Stimulated activated CD4-positive, alpha-beta T cell treated with anti-CD3 and anti-CD28 coated beads, TNF-alpha, amount 100 ng/mL, for 1 hour (primary cell): ENCODE measurements at regions not wholly inside any gene's neighbourhood (a gene's known extent, or its start where the extent isn't known, plus 50 kb on each side); places are given as distances from the start of the nearest gene placed in this dataset.

Source experiments
- DNase-seq, 3 donors: peaks; one replicate each; pipeline ENCODE4 v3.0.0-alpha.2; 2020; ENCODE audit warnings: low read depth in 3 of 3, low spot score in 1 of 3

- no peak for DNase-seq
Observed at GRCh38 chr4:11805842-11806241, 377.1 kb upstream of the HS3ST1 start.

DNA sequence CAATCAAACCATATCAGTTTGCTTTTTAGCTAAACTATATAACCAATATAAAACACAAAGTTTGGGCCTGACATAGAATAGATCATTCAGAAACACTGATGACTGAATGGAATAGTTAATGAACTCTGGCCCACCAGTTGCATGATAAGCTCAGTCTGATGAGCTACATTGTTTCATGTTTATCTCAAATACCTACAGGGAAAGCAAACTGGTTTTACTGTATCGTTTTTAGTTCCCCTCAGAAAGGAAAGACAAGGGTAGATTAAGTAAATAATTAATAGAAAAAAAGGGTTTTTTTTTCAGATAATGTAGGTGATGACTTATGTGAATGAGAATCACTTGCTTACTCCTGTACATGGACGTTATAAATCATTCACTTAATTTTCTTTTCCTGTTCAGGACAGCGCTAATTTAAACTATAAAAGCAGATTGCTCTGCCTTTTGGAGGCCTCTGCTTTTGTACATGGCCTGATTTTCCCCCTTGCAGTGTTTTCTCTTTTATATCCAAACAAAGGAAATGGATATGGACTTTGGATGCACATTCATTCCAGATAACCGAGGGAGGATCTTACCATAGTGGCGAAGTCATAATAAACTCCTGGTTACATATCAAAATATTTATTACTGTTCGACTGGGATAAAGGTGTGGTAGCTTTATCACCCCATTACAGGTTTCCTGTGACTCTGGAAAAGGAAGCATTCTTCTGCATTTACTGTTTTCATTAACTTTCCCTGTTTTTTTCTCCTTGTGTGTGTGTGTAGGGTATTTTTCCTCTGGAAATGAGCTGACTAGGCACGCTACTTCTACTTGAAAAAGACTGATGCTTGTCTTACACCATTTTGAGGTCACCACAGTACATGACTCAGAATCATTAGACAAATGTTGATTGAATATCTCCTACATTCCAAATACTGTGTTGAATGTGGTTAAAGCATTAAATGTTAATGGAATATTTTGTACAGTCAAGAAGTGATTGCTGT, 373.1 kb upstream of the HS3ST1 start:
- DNase-seq, result no peak

DNA sequence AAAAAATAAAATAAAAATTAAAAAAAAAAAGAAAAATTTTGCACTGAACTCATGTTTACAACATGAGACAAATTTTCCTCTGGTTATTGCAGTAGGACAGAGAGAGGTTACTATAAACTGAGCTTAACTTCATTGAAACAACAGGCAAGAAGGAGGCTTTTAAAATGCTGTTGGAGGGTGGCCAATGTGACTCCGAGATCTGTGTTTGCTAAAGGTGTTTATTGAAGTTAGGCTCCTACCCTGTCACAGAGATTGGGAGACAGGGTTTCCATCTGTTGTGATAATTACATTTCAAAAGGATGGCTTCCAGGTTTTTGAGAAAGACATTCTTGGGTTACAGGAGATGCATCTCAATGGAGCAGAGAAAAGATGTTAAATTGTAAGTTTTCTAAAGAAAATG, 370.5 kb upstream of the HS3ST1 start:
- no peak for DNase-seq

GRCh38 chr4:11791797-11792196, 363.1 kb upstream of the HS3ST1 start:
- no peak for DNase-seq

DNA sequence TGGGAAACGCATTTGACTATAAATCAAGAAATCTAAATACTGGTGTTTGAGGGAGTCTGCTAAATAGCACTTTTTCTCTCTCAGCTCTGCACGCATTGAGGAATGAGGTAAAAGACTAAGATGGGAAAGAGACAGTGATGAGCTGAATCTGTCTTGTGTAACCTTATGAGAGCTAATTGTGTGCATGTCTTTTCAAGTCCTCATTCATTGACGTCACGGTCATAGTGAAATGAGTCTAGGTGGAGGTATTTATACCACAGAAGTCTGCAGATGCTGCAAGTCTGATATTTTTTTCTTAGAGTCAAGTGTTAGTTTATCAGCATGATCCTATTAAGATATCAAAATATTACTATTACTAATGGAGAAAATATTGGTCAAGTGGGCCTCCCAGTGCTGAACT, 361.5 kb upstream of the HS3ST1 start:
- DNase-seq, result no peak

DNA sequence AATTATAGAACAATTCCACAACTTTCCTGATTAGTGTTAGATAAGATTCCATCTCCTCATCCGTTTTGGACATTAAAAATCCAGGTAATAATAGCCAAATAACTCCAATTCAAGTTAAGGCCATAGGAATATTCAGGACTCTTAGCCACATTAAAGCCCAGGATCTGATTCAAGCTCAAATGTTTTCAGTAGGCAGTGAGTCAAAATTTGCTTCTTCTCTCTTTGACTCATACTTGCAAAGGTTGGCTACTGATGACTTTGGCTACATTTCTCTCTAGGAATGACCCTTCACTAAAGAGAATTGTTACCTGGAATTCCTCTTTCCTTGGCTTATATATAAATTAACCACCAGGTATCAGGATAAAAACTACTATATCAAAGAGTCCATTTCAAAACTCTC, 354.9 kb upstream of the HS3ST1 start:
- DNase-seq, result no peak

GRCh38 chr4:11782859-11783258, 354.2 kb upstream of the HS3ST1 start:
- no peak for DNase-seq

GRCh38 chr4:11777447-11777846, 348.8 kb upstream of the HS3ST1 start:
- no peak for DNase-seq

DNA sequence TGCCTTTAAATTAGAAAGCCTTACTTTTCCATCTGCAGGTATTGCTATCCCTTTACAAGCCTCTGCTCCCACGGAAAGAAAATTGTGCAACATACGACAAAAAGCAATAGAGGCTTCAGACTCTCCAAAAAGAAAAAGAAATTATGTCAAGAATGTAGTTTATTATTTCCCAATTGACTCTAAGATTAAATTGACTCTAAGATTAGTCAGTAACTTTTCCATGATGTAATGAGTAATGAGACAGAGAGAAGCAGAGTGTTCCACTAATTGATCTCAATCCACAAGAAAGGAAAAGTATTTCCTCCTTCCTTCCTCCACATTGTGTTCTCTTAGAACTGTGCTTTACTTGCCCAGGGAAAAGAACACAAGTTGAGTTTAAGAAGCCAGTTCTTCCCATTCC, 345.7 kb upstream of the HS3ST1 start:
- DNase-seq, result no peak

DNA sequence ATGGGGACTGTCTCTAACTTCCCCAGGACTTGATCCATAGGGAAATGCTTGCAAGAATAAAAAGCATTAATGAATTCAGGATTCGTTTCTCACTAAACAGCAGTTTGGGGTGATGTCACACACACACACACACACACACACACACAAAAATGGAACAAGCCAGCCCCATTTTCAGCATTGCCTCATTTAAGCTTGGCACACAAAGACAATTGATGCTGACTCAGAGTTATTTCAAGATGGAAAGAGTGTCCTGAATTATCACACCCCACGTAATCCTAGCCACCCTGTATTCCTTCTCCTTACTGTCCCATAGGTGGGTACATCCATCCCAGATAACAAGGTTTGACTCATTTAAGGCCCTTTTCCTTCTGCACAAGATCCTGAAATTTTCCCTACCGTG, 345.1 kb upstream of the HS3ST1 start:
- DNase-seq, result no peak

DNA sequence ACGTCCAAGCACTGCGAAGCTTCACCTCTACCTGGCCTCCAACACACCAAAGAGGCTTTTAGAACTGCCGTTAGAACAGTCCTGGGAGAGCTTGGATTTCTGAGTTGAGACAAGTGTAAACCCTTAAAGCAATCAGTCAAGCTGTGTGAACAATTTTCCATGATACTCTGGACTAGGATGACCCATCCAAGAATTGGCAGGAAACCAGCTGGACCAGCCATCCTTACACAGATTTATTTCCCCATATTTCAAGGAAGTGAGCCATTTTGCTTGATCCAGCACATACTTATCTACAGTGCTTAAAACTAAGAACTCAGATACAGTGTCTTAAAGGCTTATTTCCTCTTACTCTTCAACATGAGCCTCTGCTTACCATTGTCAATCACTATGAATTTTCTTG, 340.7 kb upstream of the HS3ST1 start:
- DNase-seq, result no peak

- no peak for DNase-seq
Observed at GRCh38 chr4:11768251-11768972, 339.7 kb upstream of the HS3ST1 start.

DNA sequence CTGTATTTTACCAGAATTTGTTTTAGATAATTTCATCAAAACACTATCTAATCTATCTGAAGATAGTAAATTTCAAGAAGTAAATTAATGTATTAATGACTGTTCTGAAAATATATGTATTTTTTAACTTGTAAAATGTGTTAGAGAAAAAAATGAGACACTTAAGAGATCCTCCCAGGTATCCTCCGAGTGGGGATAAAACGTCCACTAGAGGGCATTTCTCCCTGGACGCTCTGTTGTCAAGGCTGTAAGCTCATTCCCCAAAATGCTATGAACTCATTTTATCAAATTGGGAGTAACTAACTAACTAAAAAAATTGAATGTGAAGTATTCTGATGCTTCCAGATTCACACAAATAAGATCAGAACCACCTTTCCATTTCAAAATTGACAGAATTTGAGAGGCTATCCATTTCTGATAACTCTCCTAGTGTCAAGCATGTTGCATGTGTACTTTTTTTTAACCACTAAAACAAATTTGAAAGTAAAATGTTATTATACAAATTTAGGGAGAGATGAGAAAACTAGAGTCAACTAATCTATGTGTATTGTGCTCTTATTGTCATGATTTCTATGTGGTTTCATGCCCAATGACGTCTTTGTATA, 337.3 kb upstream of the HS3ST1 start:
- DNase-seq, result no peak

- no peak for DNase-seq
Observed at GRCh38 chr4:11748164-11748872, 319.6 kb upstream of the HS3ST1 start.

DNA sequence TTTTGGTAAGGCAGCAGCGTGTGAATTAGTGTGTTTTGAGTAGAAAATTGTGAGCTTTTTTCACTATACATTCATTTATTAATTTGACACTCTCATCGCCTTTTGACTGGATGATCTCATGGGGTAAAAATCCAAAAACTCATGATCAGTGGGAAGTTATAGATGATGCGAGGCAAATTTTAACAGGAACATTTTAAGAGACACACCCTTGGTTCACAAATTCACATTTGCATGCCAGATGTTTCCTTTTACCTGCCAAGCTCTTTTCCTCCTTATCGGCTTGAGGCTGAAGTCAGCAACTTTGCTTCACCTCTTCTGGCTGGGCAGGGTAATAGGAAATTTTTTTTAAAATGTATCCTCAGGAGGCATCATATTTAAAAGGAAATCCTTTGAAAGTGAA, 318.0 kb upstream of the HS3ST1 start:
- DNase-seq, result no peak

- DNase-seq, result no peak
Observed at GRCh38 chr4:11743976-11744375, 315.3 kb upstream of the HS3ST1 start.

GRCh38 chr4:11743236-11743635, 314.5 kb upstream of the HS3ST1 start:
- no peak for DNase-seq

DNA sequence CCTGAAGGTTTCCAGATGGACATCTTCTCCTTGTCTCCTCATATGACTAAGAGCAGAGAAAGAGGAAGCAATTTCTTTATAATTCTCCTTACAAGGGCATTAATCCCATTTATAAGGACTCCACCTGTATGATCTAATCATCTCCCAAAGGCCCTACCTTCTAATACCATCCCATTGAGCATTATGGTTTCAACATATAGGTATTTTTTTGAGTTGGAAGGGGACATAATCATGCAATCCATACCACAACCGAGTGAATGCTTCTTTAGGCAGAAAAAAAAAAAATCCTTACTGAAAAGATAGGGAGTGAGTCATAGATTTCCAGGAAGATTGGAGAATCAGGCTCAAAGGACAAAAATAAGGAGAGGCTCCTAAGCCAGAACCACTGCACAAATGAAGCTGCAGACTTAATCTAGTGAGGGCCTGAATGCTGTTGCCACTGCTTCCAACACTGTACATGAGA, 312.5 kb upstream of the HS3ST1 start:
- DNase-seq, result no peak

DNA sequence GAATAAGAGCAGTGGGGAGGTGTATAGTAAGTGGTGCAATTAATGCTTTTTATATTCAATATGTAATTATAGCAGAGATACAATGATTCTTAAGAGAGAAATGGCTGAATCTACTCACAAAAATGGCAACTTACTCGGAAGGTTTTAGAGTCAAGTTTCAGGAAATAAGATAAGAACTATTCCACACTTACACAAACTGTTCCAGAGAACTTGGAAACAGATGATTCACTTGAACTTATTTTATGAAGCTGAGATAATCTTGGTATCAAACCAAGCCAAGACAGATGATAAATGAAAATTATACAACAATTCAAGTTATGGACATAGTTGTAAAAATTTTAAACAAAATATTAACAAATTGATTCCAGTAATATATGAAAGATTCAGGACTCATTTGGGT, 311.3 kb upstream of the HS3ST1 start:
- no peak for DNase-seq

DNA sequence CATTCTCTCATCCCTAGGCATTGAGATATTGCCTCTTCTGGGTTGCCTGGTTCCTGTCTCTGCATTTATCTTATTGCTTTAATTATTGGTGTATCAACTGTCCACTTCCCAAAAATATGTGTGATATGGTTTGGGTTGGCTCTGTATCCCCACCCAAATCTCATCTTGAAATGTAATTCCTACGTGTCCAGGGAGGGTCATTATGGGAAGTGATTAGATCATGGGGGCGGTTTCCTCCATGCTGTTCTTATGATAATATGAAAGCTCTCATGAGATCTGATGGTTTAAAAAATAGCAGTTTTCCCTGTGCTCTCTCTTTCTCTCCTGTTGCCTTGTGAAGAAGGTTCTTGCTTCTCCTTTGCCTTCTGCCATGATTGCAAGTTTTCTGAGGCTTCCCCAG, 308.3 kb upstream of the HS3ST1 start:
- no peak for DNase-seq

- DNase-seq, result no peak
Observed at GRCh38 chr4:11735651-11736050, 307.0 kb upstream of the HS3ST1 start.
